Adrenal gland (tissue), 9 donors: ENCODE measurements at regions not wholly inside any gene's neighbourhood (a gene's known extent, or its start where the extent isn't known, plus 50 kb on each side); places are given as distances from the start of the nearest gene placed in this dataset.

ENCODE experiments used
- DNase-seq, 7 donors: peaks; one replicate each; pipeline ENCODE4 v3.0.0-alpha.2; 2019 to 2020
- H3K27ac ChIP-seq, 5 donors: fragments of 200-600 bp; sonication (generic) in 4 of 5; 1 replicate in 3 of 5; 2 replicates in 2 of 5; pipeline versions ENCODE4 v1.5.1 to v1.8.0; 2016 to 2020; ENCODE audit warnings: mild to moderate bottlenecking in 1 of 5
- H3K27me3 ChIP-seq: fragments of 200-600 bp; 2 replicates; pipeline ENCODE4 v1.8.0; 2021
- H3K36me3 ChIP-seq, 2 donors: fragments of 200-600 bp; replicated peaks in 1 of 2; 1 replicate in 1 of 2; 2 replicates in 1 of 2; pipeline versions ENCODE4 v1.5.1 to v1.8.0; 2018 to 2022
- H3K4me1 ChIP-seq, 2 donors: fragments of 200-600 bp; replicated peaks in 1 of 2; 1 replicate in 1 of 2; 2 replicates in 1 of 2; pipeline versions ENCODE4 v1.5.1 to v1.8.0; 2018 to 2021
- H3K4me3 ChIP-seq, 4 donors: fragments of 200-600 bp; sonication (generic) in 3 of 4; one replicate each; pipeline ENCODE4 v1.5.1; 2016 to 2018
- H3K9me3 ChIP-seq, 3 donors: fragments of 200-600 bp; sonication (generic) in 1 of 3; replicated peaks in 1 of 3; 1 replicate in 2 of 3; 2 replicates in 1 of 3; pipeline versions ENCODE4 v1.5.1 to v1.8.0; 2016 to 2021
- POLR2A ChIP-seq, 2 donors: fragments of 450-650 bp; IDR thresholded peaks; one replicate each; pipeline ENCODE4 v1.6.1; 2017; ENCODE audit warnings: antibody characterized with exemption in 2 of 2, mild to moderate bottlenecking in 2 of 2, moderate library complexity in 1 of 2
- WGBS, 4 donors: extraction: QIAGEN DNeasy Blood & Tissue Kit in 2 of 4; methylation state at CpG; one replicate each; pipeline versions ENCODE4 v1.1.5 to v1.1.7; 2013 to 2017; 5-methylcytosine and 5-hydroxymethylcytosine counted together
- intact Hi-C, 2 donors: fragments of 100-400 bp; cut with DNase I; formaldehyde crosslinking; loops; one replicate each; pipeline versions ENCODE4 v1.14.1 to v1.15.0; 2022 to 2023
- TF ChIP-seq, protein P1 (sequence below), 6 experiments: fragments of 450-650 bp in 4 of 6; fragments of 200-600 bp in 2 of 6; sonication (generic) in 1 of 6; IDR thresholded peaks; 1 replicate in 5 of 6; 2 replicates in 1 of 6; pipeline versions ENCODE4 v1.5.1 to v1.8.0; 2016 to 2021; ENCODE audit warnings: antibody characterized with exemption in 6 of 6, mild to moderate bottlenecking in 2 of 6, moderate library complexity in 1 of 6
- donor health status: healthy with polysubstance abuse.
- donor health status: Bipolar disorder and iron deficiency.
- donor health status: DM: yes; HTN: yes; CAD: no.
- donor health status: DM: no; HTN: no; CAD: no.
- donor health status: DM: no; HTN: no; CAD: no.

DNA sequence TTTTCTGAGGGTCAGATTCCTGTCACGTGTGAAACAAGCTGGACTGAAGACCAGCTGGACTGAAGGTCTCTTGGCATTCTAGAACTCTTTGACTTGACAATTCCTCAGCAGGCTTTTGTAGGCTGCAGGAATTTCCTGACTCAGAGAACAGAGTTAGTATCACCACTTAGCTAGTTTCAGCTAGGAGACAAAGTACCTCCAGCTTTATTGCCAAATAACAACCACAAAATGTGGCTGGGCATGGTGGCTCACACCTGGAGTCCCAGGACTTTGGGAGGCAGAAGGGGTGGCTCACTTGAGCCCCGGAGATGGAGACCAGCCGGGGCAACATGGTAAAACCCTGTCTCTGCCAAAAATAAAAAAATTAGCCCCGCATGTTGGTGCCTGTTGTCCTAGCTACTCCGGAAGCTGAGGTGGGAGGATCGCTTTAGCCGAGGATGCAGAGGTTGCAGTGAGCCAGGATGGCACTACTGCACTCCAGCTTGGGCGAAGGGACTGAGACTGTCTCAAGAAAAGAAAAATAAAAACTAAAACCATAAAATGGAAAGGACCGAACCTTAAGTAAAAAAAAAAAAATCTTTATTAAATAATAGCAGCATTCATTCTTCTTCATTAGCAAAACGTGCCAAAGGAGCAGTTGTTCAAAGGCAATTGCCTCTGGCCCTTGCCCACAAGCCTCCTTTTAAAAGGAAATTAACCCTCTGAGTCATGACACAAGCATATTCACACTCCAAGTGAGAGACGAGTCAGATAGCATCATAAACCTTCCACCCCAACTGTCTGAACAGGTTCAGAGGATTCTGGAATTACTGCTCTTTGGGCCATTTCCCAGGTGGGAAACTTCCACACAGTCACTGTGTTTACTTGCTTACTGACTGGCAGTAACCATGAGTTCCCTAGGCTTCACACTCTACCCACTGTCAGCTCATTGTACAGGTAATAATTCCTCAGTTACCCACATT, 88.9 kb downstream of the MYL12B start:
- H3K27ac ChIP-seq, result no peak overlapping the region
- H3K9me3 ChIP-seq, result no peaks in the 10 kb centered on the region
- no peaks in the 10 kb centered on the region for H3K4me1 ChIP-seq
- no peaks in the 10 kb centered on the region for H3K27me3 ChIP-seq
- no peak for TF ChIP-seq POLR2A (IDR thresholded peaks at IDR 0.05)
- TF ChIP-seq, protein P1, sequence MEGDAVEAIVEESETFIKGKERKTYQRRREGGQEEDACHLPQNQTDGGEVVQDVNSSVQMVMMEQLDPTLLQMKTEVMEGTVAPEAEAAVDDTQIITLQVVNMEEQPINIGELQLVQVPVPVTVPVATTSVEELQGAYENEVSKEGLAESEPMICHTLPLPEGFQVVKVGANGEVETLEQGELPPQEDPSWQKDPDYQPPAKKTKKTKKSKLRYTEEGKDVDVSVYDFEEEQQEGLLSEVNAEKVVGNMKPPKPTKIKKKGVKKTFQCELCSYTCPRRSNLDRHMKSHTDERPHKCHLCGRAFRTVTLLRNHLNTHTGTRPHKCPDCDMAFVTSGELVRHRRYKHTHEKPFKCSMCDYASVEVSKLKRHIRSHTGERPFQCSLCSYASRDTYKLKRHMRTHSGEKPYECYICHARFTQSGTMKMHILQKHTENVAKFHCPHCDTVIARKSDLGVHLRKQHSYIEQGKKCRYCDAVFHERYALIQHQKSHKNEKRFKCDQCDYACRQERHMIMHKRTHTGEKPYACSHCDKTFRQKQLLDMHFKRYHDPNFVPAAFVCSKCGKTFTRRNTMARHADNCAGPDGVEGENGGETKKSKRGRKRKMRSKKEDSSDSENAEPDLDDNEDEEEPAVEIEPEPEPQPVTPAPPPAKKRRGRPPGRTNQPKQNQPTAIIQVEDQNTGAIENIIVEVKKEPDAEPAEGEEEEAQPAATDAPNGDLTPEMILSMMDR (IDR thresholded peaks at IDR 0.05), result no peak
- WGBS, 4 donors, result 75 to 82% (median 77%) methylated on average over 10 to 11 of the region's 11 CpGs
- no peak for DNase-seq
- intact Hi-C loops, result no loop called here
- no peaks in the 10 kb centered on the region for H3K36me3 ChIP-seq
- H3K4me3 ChIP-seq, result no peak overlapping the region

GRCh38 chr18:3354506-3354905, 92.6 kb downstream of the MYL12B start:
- DNase-seq, result no peak
- intact Hi-C loops, result no loop called here
- H3K4me1 ChIP-seq, result no peaks in the 10 kb centered on the region
- no peaks in the 10 kb centered on the region for H3K9me3 ChIP-seq
- no peaks in the 10 kb centered on the region for H3K27me3 ChIP-seq
- WGBS, 4 donors, result 37 to 55% (median 44%) methylated on average over 4 of the region's 4 CpGs
- no peaks in the 10 kb centered on the region for H3K36me3 ChIP-seq
- TF ChIP-seq POLR2A (IDR thresholded peaks at IDR 0.05), result no peak
- TF ChIP-seq, protein P1 (IDR thresholded peaks at IDR 0.05), result no peak
- no peak overlapping the region for H3K4me3 ChIP-seq
- no peak overlapping the region for H3K27ac ChIP-seq

- H3K27me3 ChIP-seq, result no peaks in the 10 kb centered on the region
- no peak overlapping the region for H3K27ac ChIP-seq
- no peaks in the 10 kb centered on the region for H3K36me3 ChIP-seq
- H3K4me3 ChIP-seq, result no peak overlapping the region
- intact Hi-C loops, result no loop called here
- no peaks in the 10 kb centered on the region for H3K9me3 ChIP-seq
- no peak for DNase-seq
- TF ChIP-seq POLR2A (IDR thresholded peaks at IDR 0.05), result no peak
- TF ChIP-seq, protein P1 (IDR thresholded peaks at IDR 0.05), result no peak
- WGBS, 4 donors, result 71 to 86% (median 79%) methylated on average over 4 of the region's 4 CpGs
- no peaks in the 10 kb centered on the region for H3K4me1 ChIP-seq
Observed at GRCh38 chr18:3356614-3357013, 93.4 kb upstream of the TGIF1 start.

- Histone ChIP-seq H3K36me3 (no peaks in the 10 kb centered on the region), H3K27me3 (no peaks in the 10 kb centered on the region), H3K9me3 (no peaks in the 10 kb centered on the region), H3K27ac (no peak overlapping the region), H3K4me1 (no peaks in the 10 kb centered on the region), H3K4me3 (no peak overlapping the region)
- no peak for DNase-seq
- TF ChIP-seq, protein P1 (IDR thresholded peaks at IDR 0.05), result no peak
- TF ChIP-seq POLR2A (IDR thresholded peaks at IDR 0.05), result no peak
- WGBS, 4 donors, result 81 to 93% (median 91%) methylated on average over 5 of the region's 5 CpGs
- intact Hi-C loops, result no loop called here
Observed at GRCh38 chr18:3357516-3357915, 92.5 kb upstream of the TGIF1 start.
